ENCODE measurements at regions not wholly inside any gene's neighbourhood (a gene's known extent, or its start where the extent isn't known, plus 50 kb on each side); places are given as distances from the start of the nearest gene placed in this dataset.

- no peak for DNase-seq (ENCODE audit: insufficient read length, low spot score, missing footprints)
- H4K20me1 ChIP-seq (ENCODE audit: insufficient read depth, low read length), result no peaks in the 10 kb centered on the region
- no peak overlapping the region for H3K4me2 ChIP-seq (ENCODE audit: insufficient read depth, low read length)
- H3K4me3 ChIP-seq (ENCODE audit: insufficient read depth, low read length), result no peak overlapping the region
- no peaks in the 10 kb centered on the region for H3K27me3 ChIP-seq (ENCODE audit: insufficient read depth, low read length)
- H2AFZ ChIP-seq (ENCODE audit: low read length), result no peak overlapping the region
- TF ChIP-seq CTCF (IDR thresholded peaks at IDR 0.05; ENCODE audit: extremely low read depth, low read depth, low read length), result no peak
- no peaks in the 10 kb centered on the region for H3K36me3 ChIP-seq (ENCODE audit: insufficient read depth, low read length)
- no peak overlapping the region for H3K27ac ChIP-seq (ENCODE audit: low read depth, low read length)
- H3K9me3 ChIP-seq (ENCODE audit: low read depth, low read length), result no peaks in the 10 kb centered on the region
- peaks cover 13% of the 10 kb centered on the region for H3K4me1 ChIP-seq (ENCODE audit: insufficient read depth, low read length)
- no peaks in the 10 kb centered on the region for H3K79me2 ChIP-seq (ENCODE audit: insufficient read depth, low read length)
These were observed 708.6 kb upstream of the WWC1 start for GRCh38 chr5:167582886-167583285.

GRCh38 chr5:167585184-167585583, 706.3 kb upstream of the WWC1 start:
- H4K20me1 ChIP-seq (ENCODE audit: insufficient read depth, low read length), result no peaks in the 10 kb centered on the region
- peaks cover 7% of the 10 kb centered on the region for H3K4me1 ChIP-seq (ENCODE audit: insufficient read depth, low read length)
- no peak overlapping the region for H3K4me2 ChIP-seq (ENCODE audit: insufficient read depth, low read length)
- H3K27me3 ChIP-seq (ENCODE audit: insufficient read depth, low read length), result no peaks in the 10 kb centered on the region
- H3K27ac ChIP-seq (ENCODE audit: low read depth, low read length), result no peak overlapping the region
- H3K9me3 ChIP-seq (ENCODE audit: low read depth, low read length), result no peaks in the 10 kb centered on the region
- no peaks in the 10 kb centered on the region for H3K36me3 ChIP-seq (ENCODE audit: insufficient read depth, low read length)
- no peak overlapping the region for H3K4me3 ChIP-seq (ENCODE audit: insufficient read depth, low read length)
- H3K79me2 ChIP-seq (ENCODE audit: insufficient read depth, low read length), result no peaks in the 10 kb centered on the region
- TF ChIP-seq CTCF (IDR thresholded peaks at IDR 0.05; ENCODE audit: extremely low read depth, low read depth, low read length), result no peak
- no peak for DNase-seq (ENCODE audit: insufficient read length, low spot score, missing footprints)
- no peak overlapping the region for H2AFZ ChIP-seq (ENCODE audit: low read length)

- Histone ChIP-seq H3K36me3 (ENCODE audit: insufficient read depth, low read length) (no peaks in the 10 kb centered on the region), H3K27ac (ENCODE audit: low read depth, low read length) (no peak overlapping the region), H3K4me3 (ENCODE audit: insufficient read depth, low read length) (no peak overlapping the region), H4K20me1 (ENCODE audit: insufficient read depth, low read length) (no peaks in the 10 kb centered on the region), H3K4me1 (ENCODE audit: insufficient read depth, low read length) (peaks cover 2% of the 10 kb centered on the region), H3K4me2 (ENCODE audit: insufficient read depth, low read length) (no peak overlapping the region), H3K27me3 (ENCODE audit: insufficient read depth, low read length) (no peaks in the 10 kb centered on the region), H3K9me3 (ENCODE audit: low read depth, low read length) (no peaks in the 10 kb centered on the region), H2AFZ (ENCODE audit: low read length) (no peak overlapping the region), H3K79me2 (ENCODE audit: insufficient read depth, low read length) (no peaks in the 10 kb centered on the region)
- TF ChIP-seq CTCF (IDR thresholded peaks at IDR 0.05; ENCODE audit: extremely low read depth, low read depth, low read length), result peak; percentile 67
- peak; percentile 71 for DNase-seq (ENCODE audit: insufficient read length, low spot score, missing footprints)
These were observed 703.5 kb upstream of the WWC1 start for GRCh38 chr5:167587772-167588437.

- H4K20me1 ChIP-seq (ENCODE audit: insufficient read depth, low read length), result no peaks in the 10 kb centered on the region
- no peaks in the 10 kb centered on the region for H3K79me2 ChIP-seq (ENCODE audit: insufficient read depth, low read length)
- peak; percentile 22 for DNase-seq (ENCODE audit: insufficient read length, low spot score, missing footprints)
- no peaks in the 10 kb centered on the region for H3K4me1 ChIP-seq (ENCODE audit: insufficient read depth, low read length)
- no peak overlapping the region for H3K27ac ChIP-seq (ENCODE audit: low read depth, low read length)
- no peaks in the 10 kb centered on the region for H3K9me3 ChIP-seq (ENCODE audit: low read depth, low read length)
- TF ChIP-seq CTCF (IDR thresholded peaks at IDR 0.05; ENCODE audit: extremely low read depth, low read depth, low read length), result no peak
- H3K36me3 ChIP-seq (ENCODE audit: insufficient read depth, low read length), result no peaks in the 10 kb centered on the region
- H3K4me3 ChIP-seq (ENCODE audit: insufficient read depth, low read length), result no peak overlapping the region
- H3K27me3 ChIP-seq (ENCODE audit: insufficient read depth, low read length), result no peaks in the 10 kb centered on the region
- H2AFZ ChIP-seq (ENCODE audit: low read length), result no peak overlapping the region
- H3K4me2 ChIP-seq (ENCODE audit: insufficient read depth, low read length), result no peak overlapping the region
These were observed 699.3 kb upstream of the WWC1 start for GRCh38 chr5:167592114-167592513.
